Keratinocyte (primary cell): ENCODE measurements at regions not wholly inside any gene's neighbourhood (a gene's known extent, or its start where the extent isn't known, plus 50 kb on each side); places are given as distances from the start of the nearest gene placed in this dataset.

Experiments used
- DNase-seq: peaks from one replicate; pipeline ENCODE4 v3.0.0-alpha.2; 2011; ENCODE audit warnings: low read depth, missing footprints, low spot score
- FAIRE-seq: peaks from 2 replicates; lab custom pipeline; 2011; peaks lifted over from hg19 to GRCh38; lab: Jason Lieb, UNC
- H2AFZ ChIP-seq: 2 replicates; pipeline ENCODE4 v1.6.0; 2012; ENCODE audit warnings: low read length, control low read depth, inconsistent platforms; ENCODE audit not compliant: control insufficient read depth
- H3K27ac ChIP-seq: 2 replicates; pipeline ENCODE4 v1.5.1; 2011; ENCODE audit warnings: low read length; ENCODE audit not compliant: control insufficient read depth, insufficient read depth
- H3K27me3 ChIP-seq: 3 replicates; pipeline ENCODE4 v1.6.0; 2011; ENCODE audit warnings: low read length; ENCODE audit not compliant: control insufficient read depth, insufficient read depth; ENCODE audit errors: extremely low read depth
- H3K36me3 ChIP-seq, 2 experiments: 2 replicates in 1 of 2; 3 replicates in 1 of 2; pipeline ENCODE4 v1.5.1; 2011; ENCODE audit warnings: low read length in 2 of 2, mild to moderate bottlenecking in 1 of 2; ENCODE audit not compliant: control insufficient read depth in 2 of 2, insufficient read depth in 2 of 2; ENCODE audit errors: extremely low read depth in 1 of 2
- H3K4me1 ChIP-seq: 3 replicates; pipeline ENCODE4 v1.5.1; 2011; ENCODE audit warnings: low read length; ENCODE audit not compliant: control insufficient read depth, insufficient read depth; ENCODE audit errors: extremely low read depth
- H3K4me2 ChIP-seq: 3 replicates; pipeline ENCODE4 v1.6.0; 2011; ENCODE audit warnings: low read depth, low read length; ENCODE audit not compliant: control insufficient read depth, insufficient read depth; ENCODE audit errors: extremely low read depth
- H3K4me3 ChIP-seq, 3 experiments: fragments of 200-600 bp in 1 of 3; sonication (generic) in 1 of 3; 2 replicates in 2 of 3; 3 replicates in 1 of 3; pipeline ENCODE4 v1.5.1; 2011 to 2016; ENCODE audit warnings: low read length in 3 of 3, mild to moderate bottlenecking in 3 of 3, control low read depth in 2 of 3, inconsistent platforms in 1 of 3, low read depth in 1 of 3, mixed read lengths in 1 of 3, mixed run types in 1 of 3, moderate library complexity in 1 of 3; ENCODE audit not compliant: control insufficient read depth in 2 of 3, insufficient read depth in 2 of 3; ENCODE audit errors: extremely low read depth in 1 of 3
- H3K79me2 ChIP-seq: 2 replicates; pipeline ENCODE4 v1.6.0; 2012; ENCODE audit warnings: low read length; ENCODE audit not compliant: control insufficient read depth, insufficient read depth
- H3K9ac ChIP-seq: 3 replicates; pipeline ENCODE4 v1.6.0; 2011; ENCODE audit warnings: low read length; ENCODE audit not compliant: control insufficient read depth, insufficient read depth; ENCODE audit errors: extremely low read depth
- H3K9me1 ChIP-seq: 3 replicates; pipeline ENCODE4 v1.6.0; 2011; ENCODE audit warnings: low read length; ENCODE audit not compliant: control insufficient read depth, insufficient read depth; ENCODE audit errors: extremely low read depth
- H3K9me3 ChIP-seq: 2 replicates; pipeline ENCODE4 v1.5.1; 2012; ENCODE audit warnings: low read depth, low read length; ENCODE audit not compliant: control insufficient read depth
- H4K20me1 ChIP-seq: 3 replicates; pipeline ENCODE4 v1.6.0; 2011; ENCODE audit warnings: low read length; ENCODE audit not compliant: control insufficient read depth, insufficient read depth; ENCODE audit errors: extremely low read depth
- CTCF ChIP-seq, 3 experiments: IDR thresholded peaks in 1 of 3; conservative IDR thresholded peaks in 1 of 3; optimal IDR thresholded peaks in 1 of 3; 2 replicates in 2 of 3; 3 replicates in 1 of 3; pipeline versions ENCODE3 to v1.5.1; 2011; ENCODE audit warnings: low read length in 3 of 3, mild to moderate bottlenecking in 3 of 3, moderate library complexity in 2 of 3, control low read depth in 1 of 3, inconsistent platforms in 1 of 3; ENCODE audit not compliant: insufficient read depth in 2 of 3; ENCODE audit errors: extremely low read depth in 1 of 3
- EZH2 ChIP-seq: IDR thresholded peaks from one replicate; pipeline ENCODE4 v1.6.1; 2012; ENCODE audit warnings: inconsistent platforms, mild to moderate bottlenecking, low read length, moderate library complexity
- dilution Hi-C: fragments of 300-500 bp; cut with MboI; formaldehyde crosslinking; loops from one replicate; pipeline ENCODE4 v1.7.0; 2020; ENCODE audit warnings: low sequenced_read_pairs; ENCODE audit not compliant: extremely low pct_ligation_motif_present

- no peak overlapping the region for H3K27ac ChIP-seq
- dilution Hi-C loops, result no loop called here
- FAIRE-seq (no peak), DNase-seq (no peak)
- no peaks in the 10 kb centered on the region for H3K36me3 ChIP-seq
- no peak overlapping the region for H3K9ac ChIP-seq
- TF ChIP-seq CTCF (optimal IDR thresholded peaks at IDR 0.05 in 1 of 3, IDR thresholded peaks at IDR 0.05 in 1 of 3, conservative IDR thresholded peaks at IDR 0.05 in 1 of 3; ENCODE audit: extremely low read depth in 1 of 3, insufficient read depth in 2 of 3, low read length in 3 of 3) (no peak), EZH2 (no peak)
- H3K4me1 ChIP-seq, result no peaks in the 10 kb centered on the region
- no peaks in the 10 kb centered on the region for H3K79me2 ChIP-seq
- H3K4me2 ChIP-seq, result no peak overlapping the region
- H4K20me1 ChIP-seq, result no peaks in the 10 kb centered on the region
- H3K27me3 ChIP-seq, result no peaks in the 10 kb centered on the region
- no peaks in the 10 kb centered on the region for H3K9me3 ChIP-seq
- no peak overlapping the region for H2AFZ ChIP-seq
- H3K9me1 ChIP-seq, result no peaks in the 10 kb centered on the region
- H3K4me3 ChIP-seq, result no peak overlapping the region
Measured at GRCh38 chr5:28958581-28958980, 1920.2 kb upstream of the CDH9 start.

- Histone ChIP-seq H3K9me3 (no peaks in the 10 kb centered on the region), H3K4me3 (no peak overlapping the region), H2AFZ (no peak overlapping the region), H3K4me1 (no peaks in the 10 kb centered on the region), H3K9ac (no peak overlapping the region), H3K27me3 (no peaks in the 10 kb centered on the region), H3K9me1 (no peaks in the 10 kb centered on the region), H4K20me1 (no peaks in the 10 kb centered on the region), H3K27ac (no peak overlapping the region), H3K36me3 (no peaks in the 10 kb centered on the region), H3K79me2 (no peaks in the 10 kb centered on the region), H3K4me2 (no peak overlapping the region)
- TF ChIP-seq EZH2, result no peak
- TF ChIP-seq CTCF (optimal IDR thresholded peaks at IDR 0.05 in 1 of 3, IDR thresholded peaks at IDR 0.05 in 1 of 3, conservative IDR thresholded peaks at IDR 0.05 in 1 of 3; ENCODE audit: extremely low read depth in 1 of 3, insufficient read depth in 2 of 3, low read length in 3 of 3), result no peak
- no peak for DNase-seq
- dilution Hi-C loops, result no loop called here
- FAIRE-seq, result no peak
Measured at GRCh38 chr5:28957450-28957849, 1919.1 kb upstream of the CDH9 start.
